Stimulated activated CD4-positive, alpha-beta T cell treated with anti-CD3 and anti-CD28 coated beads, Interleukin-4, amount 100 ng/mL, for 48 hours (primary cell): ENCODE measurements at regions not wholly inside any gene's neighbourhood (a gene's known extent, or its start where the extent isn't known, plus 50 kb on each side); places are given as distances from the start of the nearest gene placed in this dataset.

Experiments
- DNase-seq, 2 donors: peaks; one replicate each; pipeline ENCODE4 v3.0.0-alpha.2; 2020; ENCODE audit warnings: low read depth in 2 of 2

GRCh38 chr14:99050309-99050708 lies 221.7 kb downstream of the BCL11B start:
- DNase-seq: no peak

GRCh38 chr14:99052467-99052866 lies 219.5 kb downstream of the BCL11B start:
- no peak for DNase-seq

- no peak for DNase-seq
Observed at GRCh38 chr14:99055019-99055418, 217.0 kb downstream of the BCL11B start.

GRCh38 chr14:99055816-99056215 lies 216.2 kb downstream of the BCL11B start:
- peak in 1 of 2 donors; percentile 2 for DNase-seq

GRCh38 chr14:99057576-99058083 lies 214.4 kb downstream of the BCL11B start:
- DNase-seq: no peak

- no peak for DNase-seq
Observed at GRCh38 chr14:99058542-99058941, 213.5 kb downstream of the BCL11B start.

GRCh38 chr14:99062216-99062615 lies 209.8 kb downstream of the BCL11B start:
- no peak for DNase-seq

- no peak for DNase-seq
Observed at GRCh38 chr14:99062772-99063418, 209.1 kb downstream of the BCL11B start.

GRCh38 chr14:99063620-99064225 lies 208.3 kb downstream of the BCL11B start:
- DNase-seq: no peak

GRCh38 chr14:99064262-99064954 lies 207.6 kb downstream of the BCL11B start:
- no peak for DNase-seq

- DNase-seq: no peak
Observed at GRCh38 chr14:99065551-99065950, 206.4 kb downstream of the BCL11B start.

- no peak for DNase-seq
Observed at GRCh38 chr14:99066378-99066777, 205.6 kb downstream of the BCL11B start.

- no peak for DNase-seq
Observed at GRCh38 chr14:99067141-99067920, 204.7 kb downstream of the BCL11B start.

GRCh38 chr14:99067927-99068326 lies 204.1 kb downstream of the BCL11B start:
- no peak for DNase-seq

- DNase-seq: no peak
Observed at GRCh38 chr14:99069946-99070345, 202.1 kb downstream of the BCL11B start.

GRCh38 chr14:99072433-99072832 lies 199.6 kb downstream of the BCL11B start:
- DNase-seq: no peak

GRCh38 chr14:99072956-99073355 lies 199.0 kb downstream of the BCL11B start:
- DNase-seq: no peak

- no peak for DNase-seq
Observed at GRCh38 chr14:99073431-99073830, 198.6 kb downstream of the BCL11B start.

- no peak for DNase-seq
Observed at GRCh38 chr14:99075061-99075460, 196.9 kb downstream of the BCL11B start.

- DNase-seq: no peak
Observed at GRCh38 chr14:99075771-99076375, 196.1 kb downstream of the BCL11B start.

- DNase-seq: no peak
Observed at GRCh38 chr14:99077076-99077843, 194.7 kb downstream of the BCL11B start.
